CD4-positive, CD25-positive, alpha-beta regulatory T cell (primary cell): ENCODE measurements at regions not wholly inside any gene's neighbourhood (a gene's known extent, or its start where the extent isn't known, plus 50 kb on each side); places are given as distances from the start of the nearest gene placed in this dataset.
"Not testable (repeated sequence)": the region's sequence is repeated elsewhere in the genome, so short reads cannot be mapped to it uniquely, and the experiment has no call there.

Experiments
- ATAC-seq, 2 donors: fragments of 150-1000 bp; cut with Tn5 transposase; one replicate each; pipeline ENCODE4 v1.10.0; 2021; ENCODE audit warnings: low read depth in 2 of 2, moderate number of reproducible peaks in 2 of 2, moderate library complexity in 1 of 2
- DNase-seq, 3 donors: peaks; one replicate each; pipeline versions ENCODE4 v3.0.0 to v3.0.0-alpha.2; 2012 to 2022; ENCODE audit warnings: mixed read lengths in 1 of 3
- H3K27ac ChIP-seq: one replicate; pipeline ENCODE4 v1.7.0; 2013; ENCODE audit warnings: mild to moderate bottlenecking, low read length; ENCODE audit not compliant: insufficient read depth, poor library complexity, severe bottlenecking
- H3K27me3 ChIP-seq: one replicate; pipeline ENCODE4 v1.7.0; 2013; ENCODE audit warnings: low read length; ENCODE audit not compliant: control insufficient read depth, insufficient read depth
- H3K36me3 ChIP-seq: one replicate; pipeline ENCODE4 v1.7.0; 2013; ENCODE audit warnings: mild to moderate bottlenecking, low read length, moderate library complexity; ENCODE audit not compliant: control insufficient read depth, insufficient read depth
- H3K4me1 ChIP-seq: 2 replicates; pipeline ENCODE4 v1.7.0; 2013; ENCODE audit warnings: mild to moderate bottlenecking, low read length; ENCODE audit not compliant: insufficient read depth, control insufficient read depth, poor library complexity, severe bottlenecking
- H3K4me3 ChIP-seq: one replicate; pipeline ENCODE4 v1.7.0; 2013; ENCODE audit warnings: low read depth, mild to moderate bottlenecking, low read length, moderate library complexity
- H3K9me3 ChIP-seq, 2 experiments: 1 replicate in 1 of 2; 2 replicates in 1 of 2; pipeline ENCODE4 v1.7.0; 2013; ENCODE audit warnings: low read length in 2 of 2, mild to moderate bottlenecking in 1 of 2, moderate library complexity in 1 of 2; ENCODE audit not compliant: control insufficient read depth in 2 of 2
- H3K27ac Mint-ChIP-seq, 3 donors: one replicate each; pipeline ENCODE4 v1.8.0; 2020 to 2022; ENCODE audit warnings: mild to moderate bottlenecking in 3 of 3, mixed read lengths in 3 of 3, moderate library complexity in 2 of 3
- H3K27me3 Mint-ChIP-seq: one replicate; pipeline ENCODE4 v1.8.0; 2022; ENCODE audit warnings: mild to moderate bottlenecking, mixed read lengths
- H3K36me3 Mint-ChIP-seq: one replicate; pipeline ENCODE4 v1.8.0; 2020; ENCODE audit warnings: mixed read lengths
- H3K4me1 Mint-ChIP-seq, 4 donors: one replicate each; pipeline ENCODE4 v1.8.0; 2020 to 2022; ENCODE audit warnings: mixed read lengths in 4 of 4, mild to moderate bottlenecking in 1 of 4
- H3K4me3 Mint-ChIP-seq, 4 donors: one replicate each; pipeline ENCODE4 v1.8.0; 2020 to 2022; ENCODE audit warnings: mild to moderate bottlenecking in 4 of 4, mixed read lengths in 4 of 4, moderate library complexity in 3 of 4
- H3K9me3 Mint-ChIP-seq, 7 donors: one replicate each; pipeline ENCODE4 v1.8.0; 2020 to 2022; ENCODE audit warnings: mixed read lengths in 7 of 7, mild to moderate bottlenecking in 3 of 7, moderate library complexity in 2 of 7

GRCh38 chr21:35470522-35470921 lies 421.4 kb upstream of the RUNX1 start:
- no peaks in the 10 kb centered on the region for H3K36me3 Mint-ChIP-seq

GRCh38 chr21:35469498-35469897 lies 420.4 kb upstream of the RUNX1 start:
- Mint-ChIP-seq H3K27ac (no peak overlapping the region), H3K4me1 (peaks cover 0 to 2% (median 0%) of the 10 kb centered on the region in 4 donors), H3K9me3 (peaks cover 0 to 9% (median 4%) of the 10 kb centered on the region in 7 donors), H3K27me3 (peaks cover 17% of the 10 kb centered on the region), H3K36me3 (no peaks in the 10 kb centered on the region), H3K4me3 (no peak overlapping the region)
- DNase-seq, result no peak
- H3K4me3 ChIP-seq, result no peak overlapping the region
- no peaks in the 10 kb centered on the region for H3K27me3 ChIP-seq
- no peaks in the 10 kb centered on the region for H3K4me1 ChIP-seq
- ATAC-seq, result no peak
- H3K36me3 ChIP-seq, result no peaks in the 10 kb centered on the region
- no peaks in the 10 kb centered on the region for H3K9me3 ChIP-seq
- no peak overlapping the region for H3K27ac ChIP-seq

More at GRCh38 chr21:35470522-35470921, 421.4 kb upstream of the RUNX1 start:
- H3K4me1 ChIP-seq, result no peaks in the 10 kb centered on the region
- H3K27me3 Mint-ChIP-seq, result peaks cover 14% of the 10 kb centered on the region
- H3K4me3 ChIP-seq, result no peak overlapping the region
- H3K27ac Mint-ChIP-seq, result no peak overlapping the region
- H3K27ac ChIP-seq, result no peak overlapping the region
- DNase-seq (no peak), ATAC-seq (no peak)
- no peak overlapping the region for H3K4me3 Mint-ChIP-seq
- no peaks in the 10 kb centered on the region for H3K36me3 ChIP-seq
- peaks cover 0 to 4% (median 0%) of the 10 kb centered on the region in 4 donors for H3K4me1 Mint-ChIP-seq
- peaks cover 0 to 9% (median 3%) of the 10 kb centered on the region in 7 donors for H3K9me3 Mint-ChIP-seq
- H3K27me3 ChIP-seq, result no peaks in the 10 kb centered on the region
- no peaks in the 10 kb centered on the region for H3K9me3 ChIP-seq

GRCh38 chr21:35468991-35469390 lies 419.9 kb upstream of the RUNX1 start:
- H3K4me1 ChIP-seq, result no peaks in the 10 kb centered on the region
- H3K4me3 ChIP-seq, result no peak overlapping the region
- H3K27me3 ChIP-seq, result no peaks in the 10 kb centered on the region
- Mint-ChIP-seq H3K4me1 (peaks cover 0 to 2% (median 0%) of the 10 kb centered on the region in 4 donors), H3K9me3 (peaks cover 0 to 9% (median 4%) of the 10 kb centered on the region in 7 donors), H3K27me3 (peaks cover 17% of the 10 kb centered on the region), H3K4me3 (no peak overlapping the region), H3K27ac (no peak overlapping the region), H3K36me3 (no peaks in the 10 kb centered on the region)
- no peaks in the 10 kb centered on the region for H3K9me3 ChIP-seq
- H3K27ac ChIP-seq, result no peak overlapping the region
- no peak for ATAC-seq
- DNase-seq, result no peak
- no peaks in the 10 kb centered on the region for H3K36me3 ChIP-seq

- H3K36me3 Mint-ChIP-seq, result no peaks in the 10 kb centered on the region
- no peak overlapping the region for H3K4me3 Mint-ChIP-seq
- peaks cover 9% of the 10 kb centered on the region for H3K27me3 Mint-ChIP-seq
These were observed 418.5 kb upstream of the RUNX1 start for GRCh38 chr21:35467566-35467965.

GRCh38 chr21:35466681-35467080 lies 417.6 kb upstream of the RUNX1 start:
- not testable (repeated sequence) for H3K27ac Mint-ChIP-seq, DNase-seq, H3K27me3 Mint-ChIP-seq, H3K27ac ChIP-seq, H3K9me3 Mint-ChIP-seq, H3K4me3 Mint-ChIP-seq, ATAC-seq, H3K27me3 ChIP-seq, H3K4me1 Mint-ChIP-seq, H3K9me3 ChIP-seq, H3K36me3 ChIP-seq, H3K4me3 ChIP-seq, H3K36me3 Mint-ChIP-seq, H3K4me1 ChIP-seq

More at GRCh38 chr21:35467566-35467965, 418.5 kb upstream of the RUNX1 start:
- Mint-ChIP-seq H3K9me3 (peaks cover 0 to 9% (median 4%) of the 10 kb centered on the region in 7 donors), H3K4me1 (no peaks in the 10 kb centered on the region), H3K27ac (no peak overlapping the region)
- no peak for DNase-seq
- H3K9me3 ChIP-seq, result no peaks in the 10 kb centered on the region
- H3K4me1 ChIP-seq, result no peaks in the 10 kb centered on the region
- H3K4me3 ChIP-seq, result no peak overlapping the region
- no peak for ATAC-seq
- no peaks in the 10 kb centered on the region for H3K27me3 ChIP-seq
- no peaks in the 10 kb centered on the region for H3K36me3 ChIP-seq
- no peak overlapping the region for H3K27ac ChIP-seq

- Mint-ChIP-seq H3K4me1 (no peaks in the 10 kb centered on the region), H3K27ac (no peak overlapping the region), H3K9me3 (peaks cover 0 to 9% (median 4%) of the 10 kb centered on the region in 7 donors), H3K36me3 (no peaks in the 10 kb centered on the region), H3K27me3 (peaks cover 6% of the 10 kb centered on the region), H3K4me3 (no peak overlapping the region)
- Histone ChIP-seq H3K4me3 (no peak overlapping the region), H3K9me3 (no peaks in the 10 kb centered on the region), H3K4me1 (no peaks in the 10 kb centered on the region), H3K27ac (no peak overlapping the region), H3K27me3 (no peaks in the 10 kb centered on the region), H3K36me3 (no peaks in the 10 kb centered on the region)
- DNase-seq, result no peak
- no peak for ATAC-seq
These were observed 416.6 kb upstream of the RUNX1 start for GRCh38 chr21:35465741-35466140.

GRCh38 chr21:35461700-35462099 lies 412.6 kb upstream of the RUNX1 start:
- Histone ChIP-seq H3K27ac (no peak overlapping the region), H3K4me1 (no peaks in the 10 kb centered on the region), H3K4me3 (no peak overlapping the region), H3K27me3 (no peaks in the 10 kb centered on the region), H3K36me3 (no peaks in the 10 kb centered on the region), H3K9me3 (no peaks in the 10 kb centered on the region)
- Mint-ChIP-seq H3K27ac (no peak overlapping the region), H3K4me1 (no peaks in the 10 kb centered on the region), H3K9me3 (peaks cover 0 to 6% (median 2%) of the 10 kb centered on the region in 7 donors), H3K27me3 (peaks cover 10% of the 10 kb centered on the region), H3K4me3 (no peak overlapping the region), H3K36me3 (no peaks in the 10 kb centered on the region)
- DNase-seq (no peak), ATAC-seq (no peak)

GRCh38 chr21:35460441-35460840 lies 411.3 kb upstream of the RUNX1 start:
- Mint-ChIP-seq H3K4me1 (no peaks in the 10 kb centered on the region), H3K27me3 (peaks cover 10% of the 10 kb centered on the region), H3K9me3 (peaks cover 0 to 2% (median 0%) of the 10 kb centered on the region in 7 donors), H3K4me3 (no peak overlapping the region), H3K27ac (no peak overlapping the region), H3K36me3 (no peaks in the 10 kb centered on the region)
- H3K27me3 ChIP-seq, result no peaks in the 10 kb centered on the region
- H3K27ac ChIP-seq, result no peak overlapping the region
- no peak overlapping the region for H3K4me3 ChIP-seq
- H3K9me3 ChIP-seq, result no peaks in the 10 kb centered on the region
- no peaks in the 10 kb centered on the region for H3K4me1 ChIP-seq
- H3K36me3 ChIP-seq, result no peaks in the 10 kb centered on the region
- ATAC-seq (no peak), DNase-seq (no peak)
